Stimulated activated CD4-positive, alpha-beta T cell treated with anti-CD3 and anti-CD28 coated beads, Interleukin-1b, Interleukin-23, amount 100 ng/mL, for 4 hours (primary cell): ENCODE measurements at regions not wholly inside any gene's neighbourhood (a gene's known extent, or its start where the extent isn't known, plus 50 kb on each side); places are given as distances from the start of the nearest gene placed in this dataset.

Experiments used
- DNase-seq, 2 donors: peaks; one replicate each; pipeline ENCODE4 v3.0.0-alpha.2; 2020; ENCODE audit warnings: low read depth in 2 of 2

DNA sequence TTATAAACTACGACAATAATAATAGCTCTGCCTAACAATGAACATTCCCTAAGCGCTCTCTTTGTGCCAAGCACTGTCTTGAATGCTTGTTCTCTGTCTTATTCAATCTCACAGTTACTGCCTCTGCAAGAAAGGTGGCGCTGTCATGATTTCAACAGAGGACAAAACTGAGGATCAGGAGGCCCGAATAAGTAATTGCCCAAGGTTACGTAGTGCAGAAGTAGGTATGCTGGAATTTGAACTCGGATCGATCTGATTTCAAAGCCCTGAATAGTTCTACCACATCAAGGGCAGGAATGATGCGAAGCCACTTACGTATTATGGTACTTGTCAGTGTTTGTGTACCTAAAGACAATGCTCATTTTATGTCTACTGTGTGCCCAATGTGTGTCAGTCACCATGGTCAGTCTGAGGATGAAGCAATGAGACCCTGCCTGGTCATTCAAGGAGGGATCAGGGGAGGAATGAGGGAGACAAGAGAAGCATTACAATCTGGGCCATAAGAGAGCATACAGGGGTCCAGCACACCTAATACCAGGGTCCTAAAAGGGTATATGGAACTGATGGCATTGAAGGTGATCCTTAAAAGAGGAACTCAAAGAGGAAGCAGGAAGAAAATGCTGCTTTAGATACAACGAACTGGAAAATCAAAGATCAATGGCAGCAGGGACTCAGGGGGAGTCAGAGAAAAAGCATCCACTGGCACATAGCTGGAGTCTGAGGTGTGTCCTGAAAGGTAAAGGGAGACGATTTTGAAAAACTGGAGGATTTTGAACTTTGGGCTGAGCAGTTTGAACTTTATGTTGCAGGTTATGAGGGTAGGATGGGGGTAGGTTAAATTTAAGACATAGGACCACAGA, 389.2 kb downstream of the PLPP3 start:
- DNase-seq = no peak

DNA sequence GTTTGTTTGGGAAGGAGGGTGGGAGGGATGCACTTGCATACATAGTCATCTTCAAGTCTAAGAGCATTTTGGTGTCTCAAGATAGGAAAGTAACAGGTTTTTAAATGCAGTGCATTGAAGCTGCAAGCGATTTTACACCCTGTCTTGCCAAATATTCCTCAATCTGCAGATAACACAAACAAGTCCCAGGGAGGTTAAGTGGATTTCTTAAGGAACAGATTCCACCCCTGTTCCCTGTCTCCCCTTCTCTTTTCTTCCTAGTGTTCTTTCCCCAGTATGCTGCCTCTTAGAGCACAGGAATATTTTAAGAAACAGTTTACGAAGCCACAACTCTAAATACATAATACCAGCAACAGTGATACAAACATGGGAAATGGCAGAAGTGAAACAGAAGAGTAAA, 389.9 kb downstream of the PLPP3 start:
- DNase-seq = no peak

DNA sequence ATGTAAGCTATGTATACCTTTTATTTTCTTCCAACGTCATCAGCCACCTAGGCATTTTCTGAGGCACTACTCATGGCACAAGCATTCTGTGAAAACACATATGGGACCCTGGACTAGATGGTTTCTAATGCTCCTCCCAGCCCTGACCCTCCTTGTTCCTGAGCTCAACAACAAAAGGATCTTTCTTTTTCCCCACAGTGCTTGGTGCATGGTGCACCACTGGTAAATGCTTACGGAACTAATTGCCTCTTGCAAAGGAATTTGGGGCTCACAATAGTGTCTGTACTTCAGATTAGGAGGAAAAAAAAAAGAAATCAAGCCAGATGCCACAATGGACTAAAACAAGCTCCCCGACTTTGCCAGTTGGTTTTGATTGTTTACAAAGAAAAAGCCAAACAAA, 390.5 kb downstream of the PLPP3 start:
- no peak for DNase-seq

DNA sequence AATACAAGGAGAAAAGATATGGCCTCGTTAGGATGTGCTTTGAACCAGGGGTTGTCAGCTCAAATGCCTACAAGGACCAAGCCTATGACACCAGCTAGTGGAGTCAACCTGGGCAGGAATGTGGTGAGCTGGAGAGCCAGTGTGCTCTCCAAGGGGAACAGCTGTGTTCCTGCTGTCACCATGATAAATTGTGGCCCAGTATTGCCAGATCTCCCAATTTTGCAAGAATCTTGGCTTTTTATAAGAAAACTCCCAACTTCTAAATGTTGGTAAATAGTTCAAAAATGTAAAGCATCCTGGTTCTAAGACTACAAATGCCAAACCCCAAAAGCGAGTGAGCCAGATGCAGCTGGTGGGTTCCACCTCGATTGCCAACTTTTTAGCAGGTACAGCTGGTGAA, 391.1 kb downstream of the PLPP3 start:
- no peak for DNase-seq

DNA sequence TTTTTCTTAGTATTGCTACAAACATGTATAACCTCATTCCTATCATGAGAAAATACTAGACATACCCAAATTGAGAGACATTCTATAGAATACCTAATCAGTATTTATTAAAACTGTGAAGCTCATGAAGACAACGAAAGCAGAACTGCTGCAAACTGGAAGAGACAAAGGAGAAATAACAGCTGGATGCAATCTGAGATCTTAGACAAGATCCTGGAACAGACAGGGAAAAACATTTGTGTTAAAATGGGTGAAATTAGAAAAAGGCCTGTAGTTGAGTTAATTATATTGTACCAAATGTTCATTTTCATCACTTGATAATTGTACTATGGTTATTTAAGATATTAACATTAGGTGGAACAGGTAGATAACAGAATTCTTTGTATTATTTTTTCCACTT, 392.0 kb downstream of the PLPP3 start:
- DNase-seq = no peak

DNA sequence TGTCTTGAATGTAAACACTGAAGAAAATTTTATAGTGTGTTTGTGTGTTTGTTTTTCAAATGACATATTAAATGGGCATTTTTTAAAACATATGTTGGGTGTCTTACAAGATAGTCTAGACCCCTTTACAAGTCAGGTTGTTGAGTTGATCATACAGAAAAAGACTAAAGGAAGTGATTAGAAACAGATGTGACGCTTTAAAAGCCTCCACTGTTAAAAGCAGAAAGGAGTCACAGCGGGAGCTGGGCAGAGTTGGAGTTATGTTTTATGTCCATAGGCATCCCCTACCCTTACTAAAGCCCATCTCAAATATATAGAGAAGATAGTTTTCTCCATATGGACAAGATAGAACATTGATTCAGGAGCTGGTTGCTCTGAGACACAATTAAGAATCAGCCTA, 393.9 kb downstream of the PLPP3 start:
- DNase-seq = no peak

DNA sequence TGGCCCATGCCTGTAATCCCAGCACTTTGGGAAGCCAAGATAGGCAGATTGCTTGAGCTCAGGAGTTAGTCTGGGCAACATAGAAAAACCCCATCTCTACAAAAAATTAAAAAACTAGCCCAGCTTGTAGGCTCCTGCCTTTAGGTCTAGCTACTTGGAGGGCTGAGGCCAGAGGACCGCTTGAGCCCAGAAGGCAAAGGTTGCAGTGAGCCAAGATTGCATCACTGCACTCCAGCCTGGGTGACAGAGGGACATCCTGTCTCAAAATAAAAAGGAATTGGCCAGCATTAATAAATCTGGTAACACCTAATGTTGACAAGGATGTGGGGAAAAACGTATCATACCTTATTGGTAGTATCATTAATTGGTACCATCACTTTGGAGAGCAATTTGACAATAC, 396.2 kb downstream of the PLPP3 start:
- no peak for DNase-seq

DNA sequence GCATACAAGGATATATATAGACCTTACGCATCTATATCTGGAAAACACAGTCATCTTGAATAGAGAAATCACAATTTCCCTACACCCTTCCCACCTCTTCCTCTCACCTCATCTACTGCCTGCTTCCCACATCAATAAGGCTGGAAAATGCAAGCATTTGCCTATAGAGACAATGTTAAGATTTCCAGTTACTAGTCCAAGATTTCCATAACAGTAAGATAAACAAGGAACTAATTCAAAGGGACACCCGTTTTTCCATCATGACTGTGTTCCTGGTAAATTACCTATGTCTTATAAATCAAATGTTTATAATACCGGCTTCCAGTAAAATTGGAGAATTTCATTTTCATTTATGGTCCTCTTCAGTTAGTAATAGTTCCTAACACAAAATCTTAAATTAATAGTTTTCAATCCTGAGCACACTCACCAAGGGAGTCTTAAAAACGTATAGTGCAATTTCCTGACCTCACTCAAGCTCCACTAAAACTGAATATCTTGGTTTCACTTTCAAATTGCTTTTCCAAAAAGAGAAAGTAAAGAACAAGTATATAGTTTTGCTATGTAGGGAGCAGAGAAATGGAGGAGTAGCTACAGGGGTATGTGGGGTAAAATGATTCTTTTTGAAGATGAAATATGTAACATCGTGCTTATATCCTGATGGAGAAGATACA, 398.7 kb downstream of the PLPP3 start:
- no peak for DNase-seq

DNA sequence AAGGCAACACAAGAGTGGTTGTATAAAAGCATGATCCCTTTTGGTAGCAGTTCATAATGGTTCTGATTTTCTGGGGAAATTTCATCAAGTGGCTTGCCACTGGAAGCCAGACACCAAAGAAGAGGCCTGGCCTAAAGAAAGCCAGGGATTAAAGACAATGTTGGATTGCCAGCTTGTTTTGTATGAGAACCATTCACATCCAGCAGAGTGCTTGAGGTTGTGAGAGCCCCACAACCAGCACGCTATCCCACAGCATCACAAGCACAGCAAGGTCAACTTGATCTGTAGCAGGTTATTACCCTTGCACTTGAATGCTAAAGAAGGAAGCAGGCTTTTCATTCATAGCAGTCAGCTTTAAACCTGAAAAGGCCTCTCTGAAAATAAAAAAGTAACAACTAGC, 399.8 kb downstream of the PLPP3 start:
- DNase-seq = no peak

DNA sequence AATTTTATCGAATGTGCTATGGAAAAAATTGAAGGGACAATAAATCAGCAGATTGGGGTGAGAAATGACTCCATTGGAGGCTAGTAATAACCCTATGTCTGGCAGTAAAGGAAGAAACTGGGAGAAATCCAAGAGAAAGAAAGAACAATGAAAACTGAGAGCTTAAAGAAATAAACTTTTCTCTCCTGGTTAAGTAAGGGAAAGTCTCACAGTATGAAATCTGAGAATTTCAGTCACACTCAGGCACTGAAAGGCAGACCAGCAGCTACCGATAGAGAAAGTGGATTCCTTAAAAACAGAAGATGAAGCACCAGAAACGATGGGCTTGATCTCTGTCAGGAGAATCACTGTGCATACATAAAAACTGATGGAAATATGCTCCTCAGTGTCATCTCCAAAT, 404.2 kb downstream of the PLPP3 start:
- DNase-seq = no peak

DNA sequence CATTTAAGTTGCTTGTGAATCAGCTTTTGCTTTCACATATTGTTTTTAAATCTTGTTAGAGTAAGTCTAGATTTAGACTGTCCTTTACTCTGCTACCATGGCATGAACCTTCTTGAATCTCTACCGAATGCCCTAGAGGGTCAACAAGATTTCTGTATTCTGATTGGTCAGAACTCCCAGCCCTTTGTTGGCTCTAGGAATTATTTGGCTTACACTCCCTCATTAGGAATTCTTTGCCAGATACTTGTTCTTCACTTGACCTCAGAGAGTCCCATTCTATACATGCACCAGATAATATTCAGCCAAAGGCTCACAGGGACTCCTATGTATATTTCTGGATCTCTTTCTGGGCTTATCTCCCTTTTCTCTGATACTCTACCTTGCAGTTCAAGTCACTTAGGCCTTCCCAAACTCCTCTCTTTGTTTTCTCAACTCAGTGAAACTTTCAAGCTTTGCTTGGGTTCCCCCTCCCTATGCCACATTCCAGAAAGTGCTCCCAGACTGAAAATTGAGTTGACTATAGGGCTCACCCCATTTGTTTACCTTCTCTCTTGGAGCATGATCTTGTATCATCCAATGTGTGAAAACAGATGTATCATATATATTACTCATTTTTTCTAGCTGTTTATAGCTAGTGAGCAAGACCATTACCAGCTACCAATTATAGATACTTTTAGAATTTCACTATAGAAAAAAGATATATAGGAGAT, 405.0 kb downstream of the PLPP3 start:
- no peak for DNase-seq

DNA sequence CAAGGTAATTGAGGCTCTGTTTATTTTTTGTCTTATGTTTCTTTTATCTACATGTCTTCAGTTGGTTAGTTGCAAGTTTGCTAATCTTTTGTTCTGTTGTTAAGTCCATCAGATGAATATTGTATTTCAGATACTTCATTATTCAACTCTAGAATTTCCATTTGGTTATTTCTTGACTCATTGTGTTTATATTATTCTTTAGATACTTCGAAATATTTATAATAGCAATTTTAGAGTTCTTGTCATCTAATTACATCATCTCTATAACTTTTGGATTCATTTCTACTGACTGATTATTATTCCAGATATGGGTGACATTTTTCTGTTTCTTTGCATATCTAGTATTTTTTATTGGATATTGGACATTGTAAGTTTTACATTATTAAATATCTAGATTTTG, 405.6 kb downstream of the PLPP3 start:
- no peak for DNase-seq

DNA sequence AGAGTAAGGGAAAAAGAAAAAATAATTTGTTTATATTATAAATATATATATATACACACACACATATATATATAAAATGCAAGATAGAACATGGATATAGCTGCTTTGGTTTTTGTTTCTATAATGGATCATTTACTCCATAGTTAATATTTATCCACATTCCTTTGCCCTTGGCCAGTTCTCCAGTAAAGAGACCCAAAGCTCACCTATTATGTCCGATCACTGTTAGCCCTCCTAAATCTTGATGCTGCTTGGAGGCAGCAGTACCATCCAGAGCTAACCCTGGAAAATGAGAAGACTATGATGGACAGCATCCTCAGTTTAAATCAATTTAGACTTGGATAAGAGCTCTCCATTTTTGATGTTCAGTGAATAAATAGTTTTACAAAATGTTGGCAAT, 407.7 kb downstream of the PLPP3 start:
- no peak for DNase-seq

DNA sequence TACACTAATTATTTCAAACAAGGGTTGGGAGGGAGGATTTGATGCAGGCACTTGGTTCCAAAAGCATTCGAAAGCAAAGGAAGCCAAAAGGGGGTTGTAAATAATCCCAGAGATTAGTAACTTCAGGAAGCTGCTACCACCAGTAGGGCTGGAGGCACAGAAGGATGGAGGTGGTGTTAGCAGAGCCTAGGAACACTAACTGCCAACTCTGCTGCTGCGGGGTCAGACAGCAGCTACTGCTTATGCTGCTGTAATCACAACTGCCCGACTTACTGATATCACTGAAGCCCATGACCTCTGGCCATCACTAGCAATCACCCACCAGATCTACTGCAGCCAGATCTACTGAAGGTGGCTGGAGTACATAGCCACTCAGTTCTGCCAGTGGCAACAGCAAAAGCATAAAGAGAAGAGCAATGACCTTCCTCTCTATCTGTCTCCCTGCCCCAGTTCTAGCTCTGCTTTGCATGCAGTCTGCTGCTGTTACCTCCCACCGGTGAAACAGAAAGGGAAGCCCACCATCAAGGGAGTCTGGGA, 408.5 kb downstream of the PLPP3 start:
- DNase-seq = no peak

DNA sequence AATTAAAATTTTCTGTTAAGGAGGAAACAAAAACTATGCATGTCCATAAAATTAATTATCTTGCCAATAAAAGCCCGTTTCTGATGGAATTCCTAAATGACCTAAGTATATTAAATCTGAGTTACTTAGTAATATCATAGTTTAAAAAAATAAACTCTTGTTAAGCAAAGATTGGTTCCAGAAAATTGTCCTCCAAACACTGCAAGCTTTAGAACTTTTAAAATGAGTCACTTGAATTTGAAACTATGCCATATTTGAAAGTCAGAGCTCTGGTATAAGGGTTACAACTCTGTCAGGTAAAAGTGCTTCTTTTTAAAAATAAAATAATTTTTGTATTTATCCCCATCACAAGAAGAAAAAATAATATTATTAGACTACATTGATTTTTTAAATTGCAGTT, 409.5 kb downstream of the PLPP3 start:
- no peak for DNase-seq

DNA sequence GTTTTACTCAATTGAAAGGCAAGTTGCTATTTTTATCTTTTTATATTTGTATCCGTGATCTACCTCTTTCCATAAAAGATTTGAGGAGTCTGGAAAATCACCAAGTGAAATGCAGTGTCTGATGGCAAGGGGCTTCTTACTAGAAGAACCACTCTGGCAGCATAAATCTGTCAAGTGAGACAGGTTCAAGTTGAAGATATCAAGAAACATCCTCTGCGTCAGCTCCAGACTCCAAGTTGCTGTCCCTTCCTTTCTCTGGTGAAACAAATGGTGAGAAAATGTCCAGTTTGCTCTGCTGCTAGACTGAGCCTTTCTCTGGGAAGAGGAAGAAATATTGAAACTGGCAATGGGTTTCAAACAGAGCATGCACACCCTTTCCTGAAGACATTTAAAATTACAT, 411.2 kb downstream of the PLPP3 start:
- no peak for DNase-seq

DNA sequence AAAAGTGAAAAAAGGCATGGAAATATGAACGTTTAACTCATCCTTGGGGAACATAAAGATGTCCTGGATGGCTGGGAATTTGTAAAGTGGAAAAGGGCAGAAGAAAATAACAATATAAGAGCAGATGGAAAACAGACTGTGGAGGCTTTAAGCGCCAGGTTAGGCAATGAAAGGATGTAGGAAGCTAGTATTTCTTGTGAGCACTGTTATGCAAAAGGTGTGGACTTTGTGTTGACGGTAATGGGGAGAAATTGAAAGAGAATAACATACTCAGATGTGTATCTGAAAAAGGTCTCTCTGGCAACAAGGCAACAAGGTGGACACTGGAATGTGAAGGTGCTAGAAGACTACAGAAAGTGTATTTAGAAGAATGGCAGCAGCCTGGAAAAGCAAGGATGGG, 411.8 kb downstream of the PLPP3 start:
- DNase-seq = no peak

DNA sequence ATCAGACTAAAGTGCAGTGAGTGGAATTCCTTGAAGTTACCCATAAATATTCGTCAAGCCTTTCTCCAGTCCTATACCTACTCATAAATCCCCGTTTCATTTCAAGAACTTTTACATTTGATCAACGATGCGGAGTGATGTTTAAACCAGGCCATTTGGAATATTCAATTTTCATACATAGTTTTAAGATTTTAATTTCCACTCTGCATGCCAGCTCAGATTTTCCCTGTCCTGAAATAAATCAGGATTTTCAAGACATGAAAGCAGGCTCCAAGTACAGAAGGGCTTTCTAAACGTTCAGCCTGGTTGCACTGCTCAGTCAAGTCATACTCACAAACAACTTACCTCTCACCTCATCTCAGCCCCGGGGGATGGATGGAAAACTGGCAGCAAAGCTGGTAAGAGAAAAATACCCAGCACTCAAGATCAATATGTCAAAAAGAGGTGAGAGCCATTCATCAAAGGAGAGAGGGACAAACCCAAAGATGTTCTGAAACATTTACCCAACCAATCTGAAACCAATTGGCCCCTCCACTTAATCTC, 418.5 kb downstream of the PLPP3 start:
- no peak for DNase-seq

DNA sequence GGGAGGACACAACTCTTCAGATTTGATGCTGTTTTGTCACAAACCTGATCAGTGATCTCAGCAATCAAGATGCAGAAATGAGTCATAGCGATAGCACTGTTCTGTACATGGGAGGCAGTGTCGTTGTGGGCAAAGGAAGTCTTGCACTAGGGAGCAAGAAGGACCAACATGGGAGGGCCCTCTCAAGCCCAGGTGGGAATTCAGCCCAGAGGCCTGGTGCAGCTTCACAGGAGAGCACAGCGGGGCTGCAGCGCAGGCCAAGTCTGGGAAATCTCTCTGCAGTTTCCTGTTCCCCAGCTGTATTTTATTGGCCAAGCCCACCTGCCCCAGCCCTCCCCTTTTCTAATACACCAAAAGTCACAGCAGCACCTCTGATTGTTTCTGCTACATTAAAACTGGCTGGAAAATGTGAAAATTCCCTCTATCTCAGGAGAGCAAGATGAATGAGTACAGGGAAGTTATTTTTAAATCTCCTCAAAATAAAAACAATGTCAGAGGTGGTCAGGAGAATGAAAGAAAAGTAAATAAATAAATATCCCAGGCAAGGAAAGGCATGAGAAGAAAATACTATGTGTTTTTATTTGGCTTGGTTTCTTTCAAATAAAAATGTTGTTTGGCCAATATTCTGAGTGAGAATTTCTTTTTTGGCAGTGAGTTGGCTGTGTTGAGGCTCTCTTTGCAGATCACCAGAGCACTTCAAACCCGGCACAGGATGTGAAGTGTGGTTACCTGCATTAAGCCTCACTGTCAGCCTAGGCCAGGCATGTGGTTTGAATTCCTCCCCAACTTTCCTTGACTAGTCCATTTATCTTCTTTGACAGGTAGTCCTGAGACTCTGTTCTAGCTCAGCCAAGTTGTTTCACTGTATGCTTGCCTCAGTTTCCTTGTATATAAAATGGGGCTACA, 422.1 kb downstream of the PLPP3 start:
- DNase-seq = no peak

DNA sequence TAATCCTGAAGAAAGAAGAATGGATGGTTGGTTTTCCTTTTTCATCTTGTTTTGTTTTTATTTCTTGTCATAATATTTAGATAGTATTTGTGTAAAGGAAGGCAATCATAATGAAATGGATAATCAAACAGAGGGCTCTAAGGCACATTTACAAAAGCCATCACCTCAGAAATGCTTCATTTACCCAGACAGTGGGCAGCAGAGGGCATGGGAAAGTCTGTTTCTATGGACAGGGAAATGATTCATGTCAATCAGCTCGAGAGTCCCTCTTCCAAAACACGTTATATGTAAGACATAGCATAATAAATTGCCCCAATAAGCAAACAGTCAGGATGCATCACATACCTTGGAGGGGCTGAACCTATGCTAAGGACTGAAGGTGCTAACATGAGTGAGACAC, 426.1 kb downstream of the PLPP3 start:
- DNase-seq = no peak

DNA sequence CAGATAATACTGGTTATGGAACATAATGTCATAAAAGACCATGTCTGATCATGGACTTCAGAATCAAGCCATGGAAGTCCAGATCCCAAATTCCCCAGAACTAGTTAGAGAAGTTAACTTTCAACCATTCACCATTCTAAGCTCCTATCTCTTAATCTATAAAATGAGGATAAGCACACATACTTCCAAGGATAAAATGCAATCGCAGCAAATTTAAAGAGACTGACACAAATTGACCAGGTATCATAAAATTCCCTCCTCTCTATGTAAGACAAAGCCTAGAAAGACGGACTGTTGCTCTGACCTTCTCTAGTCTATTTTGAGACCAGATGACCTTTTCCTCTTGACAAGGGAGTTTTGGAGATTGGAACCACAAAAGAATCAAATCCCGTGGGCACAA, 426.7 kb downstream of the PLPP3 start:
- no peak for DNase-seq
